ENCODE measurements at regions not wholly inside any gene's neighbourhood (a gene's known extent, or its start where the extent isn't known, plus 50 kb on each side); places are given as distances from the start of the nearest gene placed in this dataset.

GRCh38 chr5:31106691-31107090 is 86.8 kb upstream of the CDH6 start:
- TF ChIP-seq CREB1 (IDR thresholded peaks at IDR 0.05; ENCODE audit: low read depth) (no peak), TAF1 (IDR thresholded peaks at IDR 0.05; ENCODE audit: low read depth) (no peak), EP300 (IDR thresholded peaks at IDR 0.05; ENCODE audit: borderline replicate concordance) (no peak)

Measured in Ishikawa (cell line).